GM10248 (cell line): ENCODE measurements at regions not wholly inside any gene's neighbourhood (a gene's known extent, or its start where the extent isn't known, plus 50 kb on each side); places are given as distances from the start of the nearest gene placed in this dataset.
"Not testable (repeated sequence)": the region's sequence is repeated elsewhere in the genome, so short reads cannot be mapped to it uniquely, and the experiment has no call there.

ENCODE experiments used
- CTCF ChIA-PET: fragments of 300-600 bp; sonication (Branson Sonifier 250); formaldehyde crosslinking; extraction: SDS; loops from one replicate; lab custom pipeline; 2021; ENCODE audit warnings: antibody characterized with exemption; lab: Yijun Ruan, JAX
- POLR2A ChIA-PET: fragments of 350-650 bp; sonication (Branson Sonifier 250); formaldehyde crosslinking; extraction: SDS; loops from one replicate; lab custom pipeline; 2020; ENCODE audit warnings: antibody characterized with exemption; lab: Yijun Ruan, JAX
- DNase-seq: peaks from one replicate; pipeline ENCODE4 v3.0.0; 2012; ENCODE audit errors: extremely low spot score
- CTCF ChIP-seq: IDR thresholded peaks from 2 replicates; pipeline ENCODE4 v1.5.1; 2012; ENCODE audit warnings: mild to moderate bottlenecking, low read depth; ENCODE audit errors: extremely low read depth, missing control alignments, control extremely low read depth

- no peak for DNase-seq
- no peak for TF ChIP-seq CTCF
- CTCF ChIA-PET, result interaction anchor here (1.7 kb wide), 1 partner anchor 27 kb away, joined by 3 read pairs; no protein-coding TSS in a partner anchor
- POLR2A ChIA-PET, result no interaction called here
Observed at GRCh38 chr6:40135491-40136072, 201.3 kb upstream of the MOCS1 start.

- POLR2A ChIA-PET, DNase-seq, CTCF ChIA-PET: not testable (repeated sequence)
Observed at GRCh38 chr6:40133981-40134380, 199.7 kb upstream of the MOCS1 start.

- no peak for DNase-seq
- ChIA-PET POLR2A (no interaction called here), CTCF (interaction anchor here (1.3 kb wide), 1 partner anchor 31 kb away, joined by 3 read pairs; no protein-coding TSS in a partner anchor)
- TF ChIP-seq CTCF, result no peak
Observed at GRCh38 chr6:40131675-40132074, 197.4 kb upstream of the MOCS1 start.

GRCh38 chr6:40128127-40128526 lies 193.9 kb upstream of the MOCS1 start:
- ChIA-PET POLR2A (no interaction called here), CTCF (no interaction called here)
- TF ChIP-seq CTCF, result no peak
- no peak for DNase-seq

GRCh38 chr6:40125680-40126394 lies 191.6 kb upstream of the MOCS1 start:
- CTCF ChIA-PET, result no interaction called here
- no peak for DNase-seq
- TF ChIP-seq CTCF, result no peak
- POLR2A ChIA-PET, result no interaction called here

- TF ChIP-seq CTCF, result no peak
- ChIA-PET CTCF (interaction anchor here (0.9 kb wide), 1 partner anchor 8 kb away, joined by 3 read pairs; no protein-coding TSS in a partner anchor), POLR2A (no interaction called here)
- no peak for DNase-seq
Observed at GRCh38 chr6:40124924-40125323, 190.7 kb upstream of the MOCS1 start.

GRCh38 chr6:40116832-40117231 lies 182.6 kb upstream of the MOCS1 start:
- ChIA-PET CTCF (interaction anchor here (1.0 to 1.2 kb wide), 3 partner anchors 8 to 51 kb away, joined by 3 read pairs; no protein-coding TSS in a partner anchor), POLR2A (no interaction called here)
- no peak for TF ChIP-seq CTCF
- DNase-seq, result no peak
